GM19035 (cell line): ENCODE measurements at regions not wholly inside any gene's neighbourhood (a gene's known extent, or its start where the extent isn't known, plus 50 kb on each side); places are given as distances from the start of the nearest gene placed in this dataset.
"Not testable (repeated sequence)": the region's sequence is repeated elsewhere in the genome, so short reads cannot be mapped to it uniquely, and the experiment has no call there.

Source experiments
- ATAC-seq: cut with Tn5 transposase; IDR thresholded peaks from one replicate; pipeline ENCODE4 v1.9.1; 2021; ENCODE audit not compliant: unreplicated experiment

- no peak for ATAC-seq
These were observed 149.7 kb upstream of the TMEM170B start for GRCh38 chr6:11387707-11388430.

- ATAC-seq, result no peak
These were observed 150.8 kb upstream of the TMEM170B start for GRCh38 chr6:11386726-11387125.

GRCh38 chr6:11386323-11386722 is 151.2 kb upstream of the TMEM170B start:
- peak; percentile 67 for ATAC-seq

- no peak for ATAC-seq
These were observed 152.3 kb upstream of the NEDD9 start for GRCh38 chr6:11384531-11385309.

- ATAC-seq, result peak; percentile 82
These were observed 149.5 kb upstream of the NEDD9 start for GRCh38 chr6:11381801-11382513.

- ATAC-seq, result peak; percentile 1
These were observed 148.7 kb upstream of the NEDD9 start for GRCh38 chr6:11380969-11381744.

GRCh38 chr6:11380549-11380948 is 148.1 kb upstream of the NEDD9 start:
- ATAC-seq, result no peak

GRCh38 chr6:11379805-11380204 is 147.3 kb upstream of the NEDD9 start:
- no peak for ATAC-seq

- no peak for ATAC-seq
These were observed 146.2 kb upstream of the NEDD9 start for GRCh38 chr6:11378639-11379038.

- ATAC-seq, result peak; percentile 90
These were observed 141.9 kb upstream of the NEDD9 start for GRCh38 chr6:11374036-11375010.

GRCh38 chr6:11373208-11373607 is 140.7 kb upstream of the NEDD9 start:
- ATAC-seq, result no peak

GRCh38 chr6:11372186-11372790 is 139.8 kb upstream of the NEDD9 start:
- not testable (repeated sequence) for ATAC-seq

- no peak for ATAC-seq
These were observed 137.9 kb upstream of the NEDD9 start for GRCh38 chr6:11370191-11371018.

- no peak for ATAC-seq
These were observed 136.3 kb upstream of the NEDD9 start for GRCh38 chr6:11368760-11369159.

- no peak for ATAC-seq
These were observed 135.8 kb upstream of the NEDD9 start for GRCh38 chr6:11368264-11368663.

- no peak for ATAC-seq
These were observed 135.3 kb upstream of the NEDD9 start for GRCh38 chr6:11367638-11368199.

GRCh38 chr6:11366934-11367637 is 134.6 kb upstream of the NEDD9 start:
- ATAC-seq, result no peak
